HEK293 (cell line): ENCODE measurements at regions not wholly inside any gene's neighbourhood (a gene's known extent, or its start where the extent isn't known, plus 50 kb on each side); places are given as distances from the start of the nearest gene placed in this dataset.

Experiments
- CTCF ChIA-PET: fragments of 350-600 bp; formaldehyde crosslinking; extraction: SDS; loops from one replicate; lab custom pipeline; 2021; ENCODE audit warnings: antibody characterized with exemption; lab: Yijun Ruan, JAX
- POLR2A ChIA-PET: fragments of 300-600 bp; formaldehyde crosslinking; extraction: SDS; loops from one replicate; lab custom pipeline; 2020; ENCODE audit warnings: antibody characterized with exemption, inconsistent platforms; lab: Yijun Ruan, JAX
- H3K27ac ChIP-seq: fragments of 200-500 bp; sonication (Bioruptor generic); 2 replicates; pipeline ENCODE4 v1.5.1; 2014; ENCODE audit warnings: low read depth, low read length, control low read depth, inconsistent platforms; ENCODE audit errors: extremely low read depth
- H3K36me3 ChIP-seq, 2 experiments: fragments of 200-500 bp in 1 of 2; sonication (Bioruptor generic) in 1 of 2; 1 replicate in 1 of 2; 2 replicates in 1 of 2; pipeline ENCODE4 v1.5.1; 2014 to 2017; ENCODE audit warnings: inconsistent platforms in 2 of 2, low read length in 2 of 2; ENCODE audit not compliant: control insufficient read depth in 2 of 2, insufficient read depth in 1 of 2
- H3K4me1 ChIP-seq: fragments of 200-500 bp; sonication (Bioruptor generic); 2 replicates; pipeline ENCODE4 v1.5.1; 2014; ENCODE audit warnings: mild to moderate bottlenecking, low read length, inconsistent platforms; ENCODE audit not compliant: control insufficient read depth, insufficient read depth
- H3K4me3 ChIP-seq: 2 replicates; pipeline ENCODE4 v1.5.1; 2011; ENCODE audit warnings: low read depth, mild to moderate bottlenecking, control low read depth, low read length, moderate library complexity
- H3K9me3 ChIP-seq: fragments of 200-500 bp; sonication (Bioruptor generic); 2 replicates; pipeline ENCODE4 v1.5.1; 2014; ENCODE audit warnings: low read depth, low read length, inconsistent platforms; ENCODE audit not compliant: control insufficient read depth, insufficient read depth
- ELK4 ChIP-seq: IDR thresholded peaks from 2 replicates; pipeline ENCODE4 v1.6.1; 2011; ENCODE audit warnings: mild to moderate bottlenecking, low read depth, low read length, borderline replicate concordance
- KLF9 ChIP-seq: fragments of 450-650 bp; formaldehyde crosslinking; IDR thresholded peaks from 2 replicates; pipeline ENCODE4 v1.5.1; 2016; ENCODE audit warnings: missing biosample characterization, missing genetic modification characterization, low read depth
- OSR2 ChIP-seq: fragments of 450-650 bp; formaldehyde crosslinking; IDR thresholded peaks from 2 replicates; pipeline ENCODE4 v1.5.1; 2016; ENCODE audit warnings: missing biosample characterization, missing genetic modification characterization
- OVOL3 ChIP-seq: fragments of 450-650 bp; formaldehyde crosslinking; IDR thresholded peaks from 2 replicates; pipeline ENCODE4 v1.5.1; 2016; ENCODE audit warnings: missing biosample characterization, missing genetic modification characterization
- YY1 ChIP-seq: fragments of 450-650 bp; formaldehyde crosslinking; IDR thresholded peaks from 2 replicates; pipeline ENCODE4 v1.5.1; 2018; ENCODE audit warnings: missing biosample characterization, missing genetic modification characterization
- YY2 ChIP-seq: fragments of 450-650 bp; formaldehyde crosslinking; IDR thresholded peaks from 2 replicates; pipeline ENCODE4 v1.5.1; 2016; ENCODE audit warnings: missing biosample characterization, missing genetic modification characterization
- ZBTB48 ChIP-seq: fragments of 450-650 bp; formaldehyde crosslinking; IDR thresholded peaks from 2 replicates; pipeline ENCODE4 v1.5.1; 2016; ENCODE audit warnings: missing biosample characterization, missing genetic modification characterization
- ZBTB6 ChIP-seq: fragments of 450-650 bp; formaldehyde crosslinking; IDR thresholded peaks from 2 replicates; pipeline ENCODE4 v1.5.1; 2017; ENCODE audit warnings: missing biosample characterization, missing genetic modification characterization
- ZBTB8A ChIP-seq: fragments of 450-650 bp; formaldehyde crosslinking; IDR thresholded peaks from 2 replicates; pipeline ENCODE4 v1.5.1; 2016; ENCODE audit warnings: missing biosample characterization, missing genetic modification characterization
- ZEB2 ChIP-seq: fragments of 450-650 bp; formaldehyde crosslinking; IDR thresholded peaks from 2 replicates; pipeline ENCODE4 v1.5.1; 2016; ENCODE audit warnings: missing biosample characterization, missing genetic modification characterization
- ZFP3 ChIP-seq: fragments of 450-650 bp; formaldehyde crosslinking; IDR thresholded peaks from 2 replicates; pipeline ENCODE4 v1.5.1; 2016; ENCODE audit warnings: low read depth, missing biosample characterization, missing genetic modification characterization
- ZNF138 ChIP-seq: fragments of 450-650 bp; formaldehyde crosslinking; IDR thresholded peaks from 2 replicates; pipeline ENCODE4 v1.5.1; 2016; ENCODE audit warnings: missing biosample characterization, missing genetic modification characterization, borderline replicate concordance
- ZNF140 ChIP-seq: fragments of 450-650 bp; formaldehyde crosslinking; IDR thresholded peaks from 2 replicates; pipeline ENCODE4 v1.5.1; 2016; ENCODE audit warnings: missing biosample characterization, missing genetic modification characterization
- ZNF221 ChIP-seq: fragments of 450-650 bp; formaldehyde crosslinking; IDR thresholded peaks from 2 replicates; pipeline ENCODE4 v1.5.1; 2017; ENCODE audit warnings: missing biosample characterization, missing genetic modification characterization, borderline replicate concordance
- ZNF354C ChIP-seq: fragments of 450-650 bp; formaldehyde crosslinking; IDR thresholded peaks from 2 replicates; pipeline ENCODE4 v1.5.1; 2016; ENCODE audit warnings: missing biosample characterization, missing genetic modification characterization, low read depth, borderline replicate concordance
- ZNF37A ChIP-seq: fragments of 450-650 bp; IDR thresholded peaks from 2 replicates; pipeline ENCODE4 v1.5.1; 2018; ENCODE audit warnings: missing biosample characterization, missing genetic modification characterization
- ZNF391 ChIP-seq: fragments of 450-650 bp; formaldehyde crosslinking; IDR thresholded peaks from 2 replicates; pipeline ENCODE4 v1.5.1; 2016; ENCODE audit warnings: low read depth, missing biosample characterization, missing genetic modification characterization, borderline replicate concordance
- ZNF510 ChIP-seq: fragments of 450-650 bp; formaldehyde crosslinking; IDR thresholded peaks from 2 replicates; pipeline ENCODE4 v1.5.1; 2018; ENCODE audit warnings: mild to moderate bottlenecking, missing genetic modification characterization, missing biosample characterization; ENCODE audit not compliant: insufficient replicate concordance
- ZNF585B ChIP-seq: fragments of 450-650 bp; formaldehyde crosslinking; IDR thresholded peaks from 2 replicates; pipeline ENCODE4 v1.5.1; 2016; ENCODE audit warnings: missing biosample characterization, missing genetic modification characterization
- ZNF600 ChIP-seq: fragments of 450-650 bp; formaldehyde crosslinking; IDR thresholded peaks from 2 replicates; pipeline ENCODE4 v1.5.1; 2016; ENCODE audit warnings: missing biosample characterization, missing genetic modification characterization
- ZNF624 ChIP-seq: fragments of 450-650 bp; formaldehyde crosslinking; IDR thresholded peaks from 2 replicates; pipeline ENCODE4 v1.5.1; 2017; ENCODE audit warnings: missing biosample characterization, missing genetic modification characterization
- ZNF664 ChIP-seq: fragments of 450-650 bp; formaldehyde crosslinking; IDR thresholded peaks from 2 replicates; pipeline ENCODE4 v1.5.1; 2016; ENCODE audit warnings: missing biosample characterization, missing genetic modification characterization
- ZNF670 ChIP-seq: fragments of 450-650 bp; formaldehyde crosslinking; IDR thresholded peaks from 2 replicates; pipeline ENCODE4 v1.5.1; 2016; ENCODE audit warnings: missing biosample characterization, missing genetic modification characterization, low read depth
- ZNF747 ChIP-seq: fragments of 450-650 bp; formaldehyde crosslinking; IDR thresholded peaks from 2 replicates; pipeline ENCODE4 v1.5.1; 2016; ENCODE audit warnings: missing biosample characterization, missing genetic modification characterization
- ZNF76 ChIP-seq: fragments of 450-650 bp; formaldehyde crosslinking; IDR thresholded peaks from 2 replicates; pipeline ENCODE4; 2016; ENCODE audit warnings: low read depth, missing biosample characterization, missing genetic modification characterization, borderline replicate concordance
- ZNF785 ChIP-seq: fragments of 450-650 bp; formaldehyde crosslinking; IDR thresholded peaks from 2 replicates; pipeline ENCODE4 v1.5.1; 2016; ENCODE audit warnings: missing biosample characterization, missing genetic modification characterization
- ZNF792 ChIP-seq: fragments of 450-650 bp; formaldehyde crosslinking; IDR thresholded peaks from 2 replicates; pipeline ENCODE4 v1.5.1; 2016; ENCODE audit warnings: missing biosample characterization, missing genetic modification characterization
- ZSCAN16 ChIP-seq: fragments of 450-650 bp; formaldehyde crosslinking; IDR thresholded peaks from 2 replicates; pipeline ENCODE4 v1.5.1; 2016; ENCODE audit warnings: missing biosample characterization, missing genetic modification characterization
- TF ChIP-seq, protein P1 (sequence below): fragments of 450-650 bp; formaldehyde crosslinking; IDR thresholded peaks from 2 replicates; pipeline ENCODE4 v1.5.1; 2016; ENCODE audit warnings: missing biosample characterization, missing genetic modification characterization
- TF ChIP-seq, protein P2 (sequence below): fragments of 450-650 bp; formaldehyde crosslinking; IDR thresholded peaks from 2 replicates; pipeline ENCODE4 v1.5.1; 2016; ENCODE audit warnings: missing biosample characterization, missing genetic modification characterization
- TF ChIP-seq, protein P3 (sequence below): fragments of 450-650 bp; formaldehyde crosslinking; IDR thresholded peaks from 2 replicates; pipeline ENCODE4 v1.5.1; 2017; ENCODE audit warnings: missing biosample characterization, mild to moderate bottlenecking, missing genetic modification characterization, moderate library complexity
- TF ChIP-seq, protein P4 (sequence below): fragments of 450-650 bp; formaldehyde crosslinking; IDR thresholded peaks from 2 replicates; pipeline ENCODE4 v1.5.1; 2017; ENCODE audit warnings: missing biosample characterization, missing genetic modification characterization

GRCh38 chr16:85220964-85221731 is 108.9 kb upstream of the CIBAR2 start:
- no peak overlapping the region; the same call in 1 of the 2 replicates for H3K27ac ChIP-seq
- ChIA-PET CTCF (interaction anchor here (1.0 kb wide), 1 partner anchor 32 kb away, joined by 3 read pairs; no protein-coding TSS in a partner anchor), POLR2A (no interaction called here)
- H3K36me3 ChIP-seq: no peaks in the 10 kb centered on the region
- no peak overlapping the region for H3K4me3 ChIP-seq
- H3K9me3 ChIP-seq: no peaks in the 10 kb centered on the region
- H3K4me1 ChIP-seq: peaks cover 14% of the 10 kb centered on the region
- TF ChIP-seq, protein P1, sequence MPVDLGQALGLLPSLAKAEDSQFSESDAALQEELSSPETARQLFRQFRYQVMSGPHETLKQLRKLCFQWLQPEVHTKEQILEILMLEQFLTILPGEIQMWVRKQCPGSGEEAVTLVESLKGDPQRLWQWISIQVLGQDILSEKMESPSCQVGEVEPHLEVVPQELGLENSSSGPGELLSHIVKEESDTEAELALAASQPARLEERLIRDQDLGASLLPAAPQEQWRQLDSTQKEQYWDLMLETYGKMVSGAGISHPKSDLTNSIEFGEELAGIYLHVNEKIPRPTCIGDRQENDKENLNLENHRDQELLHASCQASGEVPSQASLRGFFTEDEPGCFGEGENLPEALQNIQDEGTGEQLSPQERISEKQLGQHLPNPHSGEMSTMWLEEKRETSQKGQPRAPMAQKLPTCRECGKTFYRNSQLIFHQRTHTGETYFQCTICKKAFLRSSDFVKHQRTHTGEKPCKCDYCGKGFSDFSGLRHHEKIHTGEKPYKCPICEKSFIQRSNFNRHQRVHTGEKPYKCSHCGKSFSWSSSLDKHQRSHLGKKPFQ (tag by site-specific recombination): peak; percentile 92
- no peak for TF ChIP-seq ZFP3 (tag by site-specific recombination)
- TF ChIP-seq ZNF140: no peak
- no peak for TF ChIP-seq OSR2 (tag by site-specific recombination)
- no peak for TF ChIP-seq ZNF391 (tag by site-specific recombination)
- no peak for TF ChIP-seq ZNF785
- TF ChIP-seq, protein P2, sequence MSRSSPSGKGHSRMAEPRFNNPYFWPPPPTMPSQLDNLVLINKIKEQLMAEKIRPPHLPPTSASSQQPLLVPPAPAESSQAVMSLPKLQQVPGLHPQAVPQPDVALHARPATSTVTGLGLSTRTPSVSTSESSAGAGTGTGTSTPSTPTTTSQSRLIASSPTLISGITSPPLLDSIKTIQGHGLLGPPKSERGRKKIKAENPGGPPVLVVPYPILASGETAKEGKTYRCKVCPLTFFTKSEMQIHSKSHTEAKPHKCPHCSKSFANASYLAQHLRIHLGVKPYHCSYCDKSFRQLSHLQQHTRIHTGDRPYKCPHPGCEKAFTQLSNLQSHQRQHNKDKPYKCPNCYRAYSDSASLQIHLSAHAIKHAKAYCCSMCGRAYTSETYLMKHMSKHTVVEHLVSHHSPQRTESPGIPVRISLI (tag by site-specific recombination): no peak
- TF ChIP-seq ZNF510 (tag by site-specific recombination): no peak
- peak; percentile 61 for TF ChIP-seq ZBTB48
- TF ChIP-seq ZNF138 (tag by site-specific recombination): no peak
- TF ChIP-seq ZNF221 (tag by site-specific recombination): no peak
- 0 out of 2 replicates have a peak, but pooled peaks have one; percentile 67 for TF ChIP-seq ZNF792 (tag by site-specific recombination)
- TF ChIP-seq ZNF624: no peak
- no peak for TF ChIP-seq ZNF664 (tag by site-specific recombination)
- peak; percentile 27; the same call in 1 of the 2 replicates for TF ChIP-seq KLF9 (tag by site-specific recombination)
- TF ChIP-seq ZNF747 (tag by site-specific recombination): no peak
- TF ChIP-seq ZNF585B (tag by site-specific recombination): no peak
- TF ChIP-seq ZNF354C (tag by site-specific recombination): no peak
- TF ChIP-seq OVOL3 (tag by site-specific recombination): no peak
- TF ChIP-seq ZNF37A (tag by site-specific recombination): no peak
- TF ChIP-seq ZEB2 (tag by site-specific recombination): no peak
- TF ChIP-seq ZBTB8A (tag by site-specific recombination): no peak
- TF ChIP-seq, protein P3, sequence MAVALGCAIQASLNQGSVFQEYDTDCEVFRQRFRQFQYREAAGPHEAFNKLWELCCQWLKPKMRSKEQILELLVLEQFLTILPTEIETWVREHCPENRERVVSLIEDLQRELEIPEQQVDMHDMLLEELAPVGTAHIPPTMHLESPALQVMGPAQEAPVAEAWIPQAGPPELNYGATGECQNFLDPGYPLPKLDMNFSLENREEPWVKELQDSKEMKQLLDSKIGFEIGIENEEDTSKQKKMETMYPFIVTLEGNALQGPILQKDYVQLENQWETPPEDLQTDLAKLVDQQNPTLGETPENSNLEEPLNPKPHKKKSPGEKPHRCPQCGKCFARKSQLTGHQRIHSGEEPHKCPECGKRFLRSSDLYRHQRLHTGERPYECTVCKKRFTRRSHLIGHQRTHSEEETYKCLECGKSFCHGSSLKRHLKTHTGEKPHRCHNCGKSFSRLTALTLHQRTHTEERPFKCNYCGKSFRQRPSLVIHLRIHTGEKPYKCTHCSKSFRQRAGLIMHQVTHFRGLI (tag by site-specific recombination): no peak
- no peak for TF ChIP-seq ELK4
- TF ChIP-seq ZNF76 (tag by site-specific recombination): no peak
- TF ChIP-seq ZNF670 (tag by site-specific recombination): no peak
- TF ChIP-seq, protein P4, sequence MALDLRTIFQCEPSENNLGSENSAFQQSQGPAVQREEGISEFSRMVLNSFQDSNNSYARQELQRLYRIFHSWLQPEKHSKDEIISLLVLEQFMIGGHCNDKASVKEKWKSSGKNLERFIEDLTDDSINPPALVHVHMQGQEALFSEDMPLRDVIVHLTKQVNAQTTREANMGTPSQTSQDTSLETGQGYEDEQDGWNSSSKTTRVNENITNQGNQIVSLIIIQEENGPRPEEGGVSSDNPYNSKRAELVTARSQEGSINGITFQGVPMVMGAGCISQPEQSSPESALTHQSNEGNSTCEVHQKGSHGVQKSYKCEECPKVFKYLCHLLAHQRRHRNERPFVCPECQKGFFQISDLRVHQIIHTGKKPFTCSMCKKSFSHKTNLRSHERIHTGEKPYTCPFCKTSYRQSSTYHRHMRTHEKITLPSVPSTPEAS: peak; percentile 72
- no peak for TF ChIP-seq ZSCAN16 (tag by site-specific recombination)
- TF ChIP-seq ZNF600: peak; percentile 83
- no peak for TF ChIP-seq YY2
- TF ChIP-seq ZBTB6 (tag by site-specific recombination): no peak
- no peak for TF ChIP-seq YY1 (tag by site-specific recombination)
